GM21360 (cell line): ENCODE measurements at regions not wholly inside any gene's neighbourhood (a gene's known extent, or its start where the extent isn't known, plus 50 kb on each side); places are given as distances from the start of the nearest gene placed in this dataset.

Source experiments
- ATAC-seq: cut with Tn5 transposase; IDR thresholded peaks from one replicate; pipeline ENCODE4 v1.9.1; 2021; ENCODE audit warnings: mild to moderate bottlenecking, moderate library complexity; ENCODE audit not compliant: unreplicated experiment

DNA sequence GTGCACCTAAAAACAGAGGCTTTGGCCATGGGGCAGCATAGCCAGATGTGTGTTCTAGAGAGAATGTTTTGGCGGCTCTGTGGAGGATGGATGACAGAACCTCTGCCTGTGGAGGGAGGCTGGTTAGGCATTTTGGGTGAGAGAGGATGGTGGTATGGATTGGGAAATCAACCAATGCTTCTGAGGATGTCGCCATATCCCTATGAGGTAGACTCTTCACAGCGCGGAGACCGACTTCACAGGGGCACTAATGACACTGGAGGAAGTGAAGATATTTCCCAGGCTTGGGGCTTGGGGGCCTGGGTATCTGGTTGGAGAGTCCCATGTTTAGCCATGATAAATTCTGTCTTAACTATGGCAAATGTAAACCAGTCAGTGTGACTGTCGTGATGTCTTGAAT is 140.6 kb upstream of the KLF4 start:
- no peak for ATAC-seq

DNA sequence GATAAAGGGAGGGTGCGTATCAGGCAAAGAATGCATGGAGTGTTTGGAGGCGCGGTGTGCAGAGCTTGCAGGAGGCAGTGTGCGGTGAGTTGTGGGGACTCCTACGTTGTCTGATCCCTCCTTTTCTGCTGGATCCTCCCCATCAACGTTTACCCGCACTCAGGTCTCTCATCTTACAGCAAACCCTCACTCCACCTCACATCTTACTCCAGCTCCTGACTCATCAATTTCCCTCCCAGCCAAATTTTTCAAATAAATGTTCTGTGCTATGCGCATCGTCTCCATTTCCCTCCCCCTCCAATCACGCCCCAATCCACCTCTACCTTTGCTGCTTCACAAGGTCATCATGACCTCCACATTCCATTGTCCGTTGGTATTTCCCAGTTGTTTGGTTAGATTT is 138.9 kb upstream of the KLF4 start:
- ATAC-seq, result no peak

DNA sequence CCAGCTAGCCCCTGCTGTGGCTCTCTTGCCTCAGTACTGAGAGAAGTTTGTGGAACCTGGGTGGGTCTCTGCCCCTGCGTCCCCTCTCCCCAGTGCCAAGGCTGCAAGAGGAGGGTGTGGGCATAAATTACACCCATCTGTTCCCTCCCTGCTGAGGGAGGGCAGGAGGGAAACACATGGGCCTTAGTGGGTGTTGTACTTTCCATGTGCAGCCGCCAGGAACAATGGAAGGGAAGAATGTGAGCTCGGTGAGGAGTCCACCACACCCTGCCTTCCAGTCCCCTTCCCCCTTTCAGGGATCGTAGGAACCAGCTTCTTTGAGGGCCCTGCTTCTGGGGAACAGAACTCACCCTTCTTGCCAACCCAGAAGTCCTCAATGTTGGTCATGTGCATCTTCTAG is 138.2 kb upstream of the KLF4 start:
- ATAC-seq, result no peak

DNA sequence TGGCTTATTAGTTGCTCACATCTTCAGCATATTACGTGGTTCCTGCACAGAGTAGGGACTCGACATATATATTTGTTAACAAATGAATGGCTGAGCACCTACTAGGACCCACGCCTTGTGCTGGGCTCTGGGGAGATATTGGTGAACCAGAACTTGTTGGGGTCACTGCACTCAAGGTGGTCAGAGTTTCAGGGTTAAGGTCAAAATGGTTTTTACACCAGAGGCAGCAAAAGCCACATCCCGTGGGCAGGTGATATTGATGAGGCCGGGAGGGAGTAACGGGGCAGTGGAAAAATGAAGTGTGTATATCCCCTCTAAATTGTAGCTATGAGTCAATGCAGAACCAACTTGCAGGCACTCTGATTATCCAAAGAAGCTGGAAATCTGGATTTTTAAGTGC is 136.5 kb upstream of the KLF4 start:
- no peak for ATAC-seq

DNA sequence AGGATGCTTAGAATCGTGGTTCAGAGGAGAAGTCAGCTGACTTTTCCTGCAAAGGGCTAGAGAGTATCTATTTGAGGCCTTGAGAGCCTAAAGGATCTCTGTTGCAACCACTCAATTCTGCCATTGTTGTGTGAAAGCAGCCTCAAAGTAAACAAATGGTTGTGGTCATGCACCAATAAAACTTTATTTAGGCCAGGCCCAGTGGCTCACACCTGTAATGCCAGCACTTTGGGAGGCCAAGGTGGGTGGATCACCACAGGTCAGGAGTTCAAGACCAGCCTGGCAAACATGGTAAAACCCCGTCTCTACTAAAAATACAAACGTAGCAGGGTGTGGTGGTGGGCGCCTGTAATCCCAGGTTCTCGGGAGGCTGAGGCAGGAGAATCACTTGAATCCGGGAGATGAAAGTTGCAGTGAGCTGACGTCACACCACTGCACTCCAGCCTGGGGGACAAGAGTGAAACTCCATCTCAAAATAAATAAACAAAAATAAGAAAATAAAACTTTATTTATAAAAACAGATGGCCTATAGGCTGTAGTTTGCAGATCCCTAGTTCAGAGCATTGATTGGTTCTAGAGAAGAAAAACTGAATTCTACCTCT is 135.9 kb upstream of the KLF4 start:
- ATAC-seq, result no peak

DNA sequence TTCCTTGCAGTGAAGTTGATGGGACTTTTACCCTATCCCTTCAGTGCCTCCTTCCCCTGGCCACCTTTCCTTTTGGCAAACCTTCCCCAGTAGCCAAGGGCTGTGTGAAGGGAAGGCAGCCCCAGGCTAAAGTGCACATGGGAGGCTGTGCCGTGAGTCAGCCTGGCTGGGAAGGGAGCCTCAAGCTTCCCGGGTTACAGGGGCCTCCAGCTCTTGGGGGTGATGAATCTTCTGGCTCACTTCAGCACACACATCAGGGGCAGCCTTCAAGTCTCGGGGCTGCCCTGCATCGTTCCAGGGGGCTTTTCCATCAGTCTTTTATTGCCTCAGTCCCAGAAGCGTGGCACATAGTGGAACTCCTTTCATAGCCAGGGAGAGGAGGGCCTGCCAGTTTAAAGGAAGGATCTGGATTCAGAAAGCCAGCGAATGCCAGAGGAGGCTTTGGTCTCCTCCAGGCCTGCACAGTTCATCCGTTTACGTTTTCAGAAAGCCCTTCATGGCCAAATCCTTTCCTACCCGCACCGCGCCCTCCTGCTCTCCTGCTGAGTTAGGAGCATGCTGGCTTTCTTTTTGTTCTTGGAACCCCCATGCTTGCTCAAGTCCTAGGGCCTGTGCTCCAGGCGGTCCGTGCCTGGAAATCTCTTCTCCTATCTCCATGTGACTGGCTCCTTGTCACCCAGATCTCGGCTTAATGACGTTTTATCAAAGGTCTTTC is 134.8 kb upstream of the KLF4 start:
- no peak for ATAC-seq

DNA sequence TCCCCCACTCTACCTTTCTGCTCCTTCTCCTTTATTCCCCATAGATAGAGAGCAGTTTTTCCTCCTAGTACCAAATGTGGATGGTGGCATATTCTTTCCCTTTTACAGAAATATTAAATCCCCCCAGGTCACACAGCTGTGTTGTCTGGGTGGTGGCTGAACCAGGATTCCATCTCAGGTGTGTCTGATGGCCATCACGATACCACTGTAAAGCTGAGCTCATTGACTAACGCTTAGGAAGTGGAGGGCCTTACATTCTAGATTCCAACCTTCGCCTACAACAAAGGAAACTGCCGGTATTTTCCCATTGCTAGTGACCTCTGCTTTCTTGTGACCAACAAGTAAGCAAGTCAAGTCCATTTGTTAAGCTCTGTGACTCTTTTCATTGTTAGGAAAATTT is 131.9 kb upstream of the KLF4 start:
- ATAC-seq, result no peak

DNA sequence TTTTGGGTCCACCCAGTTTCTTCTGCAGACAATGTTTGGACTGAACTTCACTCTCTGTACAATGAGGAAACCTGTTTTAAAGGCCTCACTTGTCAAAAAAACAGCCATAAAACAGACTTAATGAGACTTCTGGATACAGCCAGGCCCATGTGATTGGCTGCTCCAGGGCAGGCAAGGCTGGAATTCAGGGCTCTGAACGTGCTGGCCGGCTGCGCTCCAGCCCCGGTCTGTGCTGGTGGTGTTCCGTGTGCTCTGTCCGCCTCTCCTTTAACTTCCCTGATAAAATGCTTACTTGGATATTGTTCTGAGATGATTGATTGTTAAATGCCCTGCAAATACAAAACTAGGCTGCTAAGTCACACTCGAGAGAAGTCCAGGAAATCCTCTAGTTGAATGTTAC is 131.2 kb upstream of the KLF4 start:
- ATAC-seq, result no peak

DNA sequence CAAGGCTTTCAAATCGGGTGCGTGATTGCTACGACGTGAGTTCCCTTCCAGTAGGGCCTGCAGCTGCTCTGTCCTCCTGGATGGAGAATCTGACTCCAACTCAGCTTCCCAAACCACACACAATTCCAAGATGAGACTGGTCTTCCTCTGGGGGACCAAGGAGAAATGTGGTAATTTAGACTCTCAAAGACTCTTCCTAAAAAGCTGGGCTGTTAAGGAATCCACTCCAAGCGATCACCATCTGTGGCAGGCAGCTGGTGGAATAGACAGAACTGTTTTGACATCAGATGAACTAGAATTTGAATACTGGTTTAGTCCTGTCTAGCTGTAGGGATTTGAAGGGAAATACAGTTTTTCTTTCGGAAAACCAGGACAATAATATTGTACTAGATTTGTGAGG is 130.7 kb upstream of the KLF4 start:
- no peak for ATAC-seq

DNA sequence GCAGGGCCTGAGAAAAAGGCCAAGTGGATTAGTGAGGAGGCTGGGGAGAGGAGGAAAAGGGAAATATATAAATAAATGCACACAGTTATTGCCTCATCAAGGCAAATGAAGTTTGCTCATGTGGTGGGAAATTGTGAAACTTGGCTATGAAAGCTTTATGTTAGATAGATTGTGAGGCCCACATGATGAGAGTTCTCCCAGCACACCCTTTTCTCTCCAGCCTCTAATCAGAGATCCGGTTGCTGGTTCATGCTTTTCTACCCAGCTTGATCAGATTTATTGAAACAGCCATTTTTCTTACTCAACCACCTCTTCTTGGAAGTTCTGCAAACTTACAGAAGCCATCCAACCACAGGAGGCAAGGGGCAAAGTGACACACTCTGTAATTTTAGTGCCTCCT is 125.8 kb upstream of the KLF4 start:
- no peak for ATAC-seq

DNA sequence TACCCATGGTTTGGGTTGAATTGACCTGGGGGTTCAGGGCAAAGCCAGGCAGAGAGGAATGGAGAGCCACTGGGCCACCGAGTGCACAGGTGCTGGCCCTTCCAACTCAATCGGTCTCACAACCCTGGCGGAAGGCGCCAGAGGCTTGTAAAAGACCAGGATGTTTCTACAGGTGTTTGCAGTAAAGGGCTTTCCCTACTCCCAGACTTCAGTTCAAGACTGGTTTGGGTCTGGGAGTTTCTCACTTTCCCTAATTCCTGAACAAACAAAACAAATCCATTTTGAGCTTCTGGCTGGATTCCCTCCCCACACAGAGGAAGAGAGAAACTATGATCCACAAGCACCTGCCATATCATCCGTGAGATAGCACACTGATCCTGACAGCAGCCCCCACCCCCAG is 125.2 kb upstream of the KLF4 start:
- ATAC-seq, result no peak

DNA sequence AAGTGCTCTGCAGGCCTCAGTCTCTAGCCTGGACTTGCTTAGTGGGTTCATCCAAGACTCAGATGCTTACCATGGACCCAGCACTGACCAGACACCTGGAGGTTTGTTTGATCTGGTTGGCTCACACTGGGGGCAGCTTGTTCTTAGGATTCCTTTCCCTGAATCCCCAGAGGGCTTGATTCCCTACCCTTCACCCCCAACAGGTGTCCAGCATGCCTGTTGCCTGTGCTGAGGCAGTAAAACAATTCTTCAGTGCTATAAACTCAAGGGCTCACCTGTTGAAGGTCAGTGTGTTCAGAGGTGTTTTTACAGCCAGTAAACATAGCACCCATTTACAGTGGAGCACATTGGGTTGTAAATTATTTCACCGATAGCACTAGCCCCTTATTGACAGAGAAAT is 123.8 kb upstream of the KLF4 start:
- ATAC-seq, result no peak

DNA sequence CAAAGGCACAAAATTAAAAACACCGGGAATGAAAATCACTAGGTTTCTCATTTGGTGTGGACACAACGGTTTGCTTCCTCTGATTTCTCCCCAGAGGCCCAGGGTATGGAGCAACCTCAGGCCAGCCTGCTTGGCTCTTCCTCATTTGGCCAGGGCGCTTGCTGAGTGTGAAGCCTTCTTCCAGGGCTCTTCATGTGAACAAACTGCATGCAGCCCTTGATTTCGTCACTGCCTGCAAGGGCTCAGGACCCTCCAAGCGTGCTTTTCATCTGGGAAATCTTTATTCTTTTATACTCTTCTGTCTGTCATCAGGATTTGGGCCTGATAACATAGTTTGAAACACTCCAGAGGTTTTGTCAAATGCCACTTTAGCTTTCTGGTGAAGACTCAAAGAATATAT is 122.6 kb upstream of the KLF4 start:
- ATAC-seq, result no peak

DNA sequence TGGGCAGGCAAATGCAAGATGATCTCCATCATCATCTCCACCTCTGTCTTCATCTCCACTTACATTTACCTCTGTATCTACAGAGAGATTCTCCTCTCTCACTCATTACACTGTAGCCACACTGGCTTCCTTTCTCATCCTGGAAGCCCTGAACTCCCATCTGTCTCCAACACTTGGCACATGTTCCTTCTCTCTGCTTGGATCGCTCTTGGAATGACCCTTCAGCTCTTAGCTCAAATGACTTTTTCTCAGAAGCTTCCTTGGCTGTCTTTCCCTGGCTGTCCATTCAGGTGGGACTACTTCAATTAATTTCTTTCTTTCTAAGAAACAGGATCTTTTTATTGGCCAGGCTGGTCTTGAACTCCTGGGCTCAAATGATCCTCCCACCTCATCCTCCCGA is 120.0 kb upstream of the KLF4 start:
- ATAC-seq, result no peak

DNA sequence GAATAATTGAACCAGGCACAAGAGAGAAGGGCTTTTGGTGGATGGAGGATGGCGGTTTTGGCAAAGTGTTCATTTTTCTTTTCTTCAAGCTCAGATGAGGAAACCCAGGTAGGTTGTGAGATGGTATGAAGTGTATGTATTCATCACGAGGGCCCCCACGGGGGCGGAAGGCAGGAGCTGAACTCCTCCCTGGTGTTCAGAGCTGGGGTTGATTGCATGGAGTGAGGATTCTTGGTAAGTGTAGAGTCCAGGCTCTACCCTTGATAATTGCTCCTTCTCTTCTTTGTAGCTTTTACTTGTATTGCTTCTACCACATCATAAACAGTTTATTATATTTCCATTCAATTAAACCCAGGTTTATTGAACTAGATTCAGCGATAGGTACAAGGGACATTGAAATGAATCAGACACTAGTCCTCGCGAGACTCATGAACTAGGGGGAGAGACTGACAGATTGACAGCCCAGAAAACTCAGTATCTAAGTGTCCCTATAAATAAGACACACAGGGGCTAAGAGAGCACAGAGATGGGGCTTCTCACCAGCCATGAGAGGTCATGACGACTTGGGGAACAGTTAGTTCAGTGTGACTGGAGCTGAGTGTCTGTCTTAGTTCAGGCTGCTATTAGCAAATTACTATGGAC is 116.7 kb upstream of the KLF4 start:
- ATAC-seq, result no peak

DNA sequence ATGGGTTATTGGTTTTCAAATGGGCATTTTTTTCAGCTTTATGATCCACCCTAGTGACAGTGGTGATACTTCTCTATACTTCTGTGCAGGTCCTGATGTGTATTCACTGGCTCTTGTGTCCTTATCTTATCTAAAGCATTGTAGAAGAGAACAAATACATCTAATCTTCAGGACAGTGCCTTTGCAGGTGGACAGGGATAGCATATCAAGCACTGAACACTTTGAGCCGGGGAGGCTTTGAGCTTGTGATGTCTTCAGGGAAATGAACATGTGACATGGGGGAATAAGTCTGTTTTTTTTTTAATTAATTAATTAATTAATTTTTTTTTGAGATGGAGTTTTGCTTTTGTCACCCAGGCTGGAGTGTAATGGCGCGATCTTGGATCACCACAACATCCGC is 115.5 kb upstream of the KLF4 start:
- ATAC-seq, result no peak

DNA sequence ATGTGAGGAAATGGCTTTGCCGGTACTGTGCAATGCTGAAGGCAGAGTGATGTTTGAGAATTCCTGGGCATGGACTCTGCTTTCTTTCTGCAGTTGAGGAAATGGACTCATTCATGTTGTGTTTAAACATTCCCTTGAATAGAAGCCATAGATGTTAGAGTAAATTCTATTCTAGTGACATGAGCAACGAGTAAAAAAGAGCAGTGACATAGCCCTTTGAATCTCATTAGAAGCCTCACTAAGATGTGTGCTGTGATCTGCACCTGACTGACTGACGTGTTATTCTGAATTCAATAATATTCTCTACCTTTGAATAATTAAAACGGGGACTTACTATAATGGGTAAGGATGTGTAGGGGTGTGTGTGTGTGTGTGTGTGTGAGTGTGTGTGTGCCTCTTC is 113.7 kb upstream of the KLF4 start:
- ATAC-seq, result no peak

DNA sequence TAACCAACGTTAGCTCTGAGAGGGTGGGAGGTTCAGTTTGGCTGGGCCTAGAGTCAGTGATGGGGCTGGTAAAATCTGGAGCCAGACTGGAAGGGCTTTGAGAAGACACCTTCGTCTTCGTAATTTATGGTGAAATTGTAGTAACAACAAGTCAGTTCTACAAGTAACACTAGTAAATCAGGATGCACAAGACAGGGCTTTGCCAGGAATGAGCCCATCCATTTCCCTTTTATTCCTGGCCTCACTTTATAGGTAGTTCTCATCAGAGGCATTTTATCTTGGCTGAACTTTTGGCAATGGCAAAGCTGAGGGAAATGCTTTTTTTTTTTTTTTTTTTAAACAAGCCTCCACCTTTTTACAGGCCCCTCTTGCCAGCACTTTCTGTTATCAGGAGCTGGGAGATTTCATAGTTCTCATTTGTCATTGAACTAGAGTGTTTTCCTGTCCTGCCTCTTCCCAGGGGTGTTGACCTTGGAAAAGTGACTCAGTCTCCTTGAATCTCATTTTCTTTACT is 110.5 kb upstream of the KLF4 start:
- no peak for ATAC-seq

DNA sequence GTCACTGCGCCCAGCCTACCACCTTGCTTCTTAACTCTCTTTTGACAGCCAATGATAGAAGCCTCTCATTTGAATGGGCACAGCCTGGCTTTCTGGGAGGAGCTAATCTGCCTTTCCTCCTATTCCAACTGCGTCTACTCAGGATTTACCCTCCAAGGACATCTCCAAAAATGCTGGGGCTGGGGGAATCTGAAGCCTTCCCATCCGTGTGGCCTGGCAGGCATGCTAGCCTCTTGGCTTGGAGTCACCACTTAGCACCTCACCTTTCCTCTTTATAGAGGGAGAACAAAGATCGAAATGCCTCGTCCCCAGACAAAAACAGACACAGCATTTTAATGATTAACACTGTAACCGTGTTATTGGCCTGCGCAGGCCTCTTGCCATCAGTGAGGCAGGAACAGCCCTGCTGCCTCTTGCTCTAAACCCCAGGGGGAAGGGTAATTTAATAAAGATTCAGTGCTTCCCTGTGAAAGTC is 108.2 kb upstream of the KLF4 start:
- ATAC-seq, result no peak

DNA sequence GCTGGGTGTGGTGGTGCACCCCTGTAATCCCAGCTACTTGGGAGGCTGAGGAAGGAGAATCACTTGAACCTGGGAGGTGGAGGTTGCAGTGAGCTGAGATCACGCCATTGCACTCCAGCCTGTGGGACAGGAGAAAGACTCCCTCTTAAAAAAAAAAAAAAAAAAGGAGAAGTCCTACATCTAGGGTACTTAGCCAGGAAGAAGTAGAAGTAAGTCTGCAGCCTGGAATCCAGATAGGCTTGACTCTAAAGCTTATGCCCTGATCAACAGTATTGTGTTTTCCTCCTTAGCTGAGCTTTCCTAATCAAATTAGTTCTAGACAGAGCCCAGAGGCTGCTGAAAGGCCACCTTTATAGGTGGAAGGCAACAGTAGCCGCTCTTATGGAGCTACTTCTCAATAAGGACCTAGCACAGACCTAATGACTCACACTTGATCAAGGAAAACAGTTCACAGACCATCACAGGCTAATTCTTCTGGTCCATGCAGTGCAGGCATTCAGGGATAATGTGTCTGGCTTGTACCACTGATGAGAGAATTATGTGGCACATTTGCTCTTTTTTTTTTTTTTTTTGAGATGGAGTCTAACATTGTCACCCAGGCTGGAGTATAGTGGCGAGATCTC is 105.5 kb upstream of the KLF4 start:
- ATAC-seq, result no peak

DNA sequence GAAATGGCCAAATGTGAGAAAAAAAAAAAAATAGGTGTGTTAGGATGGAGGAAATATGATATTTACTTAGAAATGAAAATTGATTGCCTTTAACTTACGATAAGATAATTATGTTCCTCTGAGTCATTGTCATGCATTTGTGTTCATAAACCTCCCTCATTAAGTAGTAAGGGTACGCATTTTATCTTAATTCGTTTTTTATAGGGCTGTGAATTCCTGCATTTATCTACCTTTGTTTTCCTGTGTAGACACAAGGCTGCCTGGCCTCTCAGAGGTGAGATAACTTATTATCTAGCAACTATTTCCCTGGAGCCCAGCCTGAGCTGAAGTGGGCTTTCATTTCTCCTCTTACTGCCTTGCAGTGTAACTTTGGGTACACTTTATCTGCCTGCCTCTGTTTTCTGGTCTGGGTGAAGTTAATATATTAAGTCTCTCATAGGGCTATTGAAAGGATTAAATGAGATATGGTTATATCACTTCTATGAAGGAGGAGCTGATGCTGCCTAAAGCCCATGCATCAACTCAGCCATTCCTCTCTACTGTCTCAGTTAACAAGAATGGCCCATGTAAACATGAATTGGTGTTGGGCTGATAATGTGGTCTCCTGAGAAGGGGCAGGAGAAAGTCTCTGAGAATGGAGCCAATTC is 103.8 kb upstream of the KLF4 start:
- no peak for ATAC-seq
